HFFc6 (cell line): ENCODE measurements at regions not wholly inside any gene's neighbourhood (a gene's known extent, or its start where the extent isn't known, plus 50 kb on each side); places are given as distances from the start of the nearest gene placed in this dataset.

Source experiments
- DNase-seq: peaks from one replicate; pipeline ENCODE4 v3.0.0-alpha.2; 2018
- H3K27ac Mint-ChIP-seq: 2 replicates; pipeline ENCODE4 v1.8.0; 2020; ENCODE audit warnings: mild to moderate bottlenecking, mixed read lengths
- H3K27me3 Mint-ChIP-seq: 2 replicates; pipeline ENCODE4 v1.8.0; 2021; ENCODE audit warnings: mild to moderate bottlenecking, moderate library complexity, mixed read lengths; ENCODE audit not compliant: insufficient read depth
- H3K36me3 Mint-ChIP-seq: 2 replicates; pipeline ENCODE4 v1.8.0; 2021; ENCODE audit warnings: low read depth, mixed read lengths
- H3K4me1 Mint-ChIP-seq: 2 replicates; pipeline ENCODE4 v1.8.0; 2020; ENCODE audit warnings: low read depth, mixed read lengths
- H3K4me3 Mint-ChIP-seq: 2 replicates; pipeline ENCODE4 v1.8.0; 2020; ENCODE audit warnings: mild to moderate bottlenecking, moderate library complexity, mixed read lengths
- H3K9me3 Mint-ChIP-seq: 2 replicates; pipeline ENCODE4 v1.8.0; 2020; ENCODE audit warnings: mild to moderate bottlenecking, mixed read lengths
- CTCF ChIP-seq: fragments of 200-600 bp; sonication (generic); IDR thresholded peaks from 2 replicates; pipeline ENCODE4 v1.5.0; 2021; ENCODE audit warnings: antibody characterized with exemption, mild to moderate bottlenecking

GRCh38 chr10:65497837-65498236, 1428.0 kb upstream of the LRRTM3 start:
- Mint-ChIP-seq H3K27me3 (no peaks in the 10 kb centered on the region), H3K4me3 (no peak overlapping the region), H3K9me3 (peaks cover 8% of the 10 kb centered on the region), H3K27ac (no peak overlapping the region), H3K36me3 (no peaks in the 10 kb centered on the region), H3K4me1 (no peaks in the 10 kb centered on the region)
- TF ChIP-seq CTCF = no peak
- no peak for DNase-seq

DNA sequence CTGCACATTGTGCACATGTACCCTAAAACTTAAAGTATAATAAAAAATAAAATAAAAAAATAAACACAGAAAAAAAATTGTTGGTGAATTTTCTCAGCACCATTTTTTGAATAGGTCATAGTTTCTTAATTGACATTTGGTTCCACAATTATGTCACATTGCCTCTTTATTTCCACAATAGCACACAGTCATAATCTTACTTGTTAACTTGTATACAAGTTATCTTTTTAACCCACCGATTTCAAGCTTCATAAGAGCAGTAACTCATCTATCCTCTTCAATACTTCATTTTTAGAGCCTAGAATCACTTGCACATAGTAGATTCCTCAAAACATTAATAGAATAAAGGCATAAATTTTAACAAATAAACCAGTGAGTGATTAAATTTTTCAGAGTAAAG, 1425.1 kb upstream of the LRRTM3 start:
- H3K36me3 Mint-ChIP-seq = no peaks in the 10 kb centered on the region
- TF ChIP-seq CTCF = no peak
- H3K4me3 Mint-ChIP-seq = no peak overlapping the region
- no peak overlapping the region for H3K27ac Mint-ChIP-seq
- H3K27me3 Mint-ChIP-seq = no peaks in the 10 kb centered on the region
- peaks cover 14% of the 10 kb centered on the region for H3K9me3 Mint-ChIP-seq
- no peak for DNase-seq
- no peaks in the 10 kb centered on the region for H3K4me1 Mint-ChIP-seq

GRCh38 chr10:65501259-65501658, 1424.6 kb upstream of the LRRTM3 start:
- H3K4me1 Mint-ChIP-seq = no peaks in the 10 kb centered on the region
- H3K4me3 Mint-ChIP-seq = no peak overlapping the region
- peaks cover 17% of the 10 kb centered on the region for H3K9me3 Mint-ChIP-seq
- DNase-seq = no peak
- no peaks in the 10 kb centered on the region for H3K36me3 Mint-ChIP-seq
- no peaks in the 10 kb centered on the region for H3K27me3 Mint-ChIP-seq
- no peak overlapping the region for H3K27ac Mint-ChIP-seq
- no peak for TF ChIP-seq CTCF

- H3K4me3 Mint-ChIP-seq = no peak overlapping the region
- no peaks in the 10 kb centered on the region for H3K4me1 Mint-ChIP-seq
- H3K27me3 Mint-ChIP-seq = no peaks in the 10 kb centered on the region
- no peak for DNase-seq
- TF ChIP-seq CTCF = no peak
- H3K9me3 Mint-ChIP-seq = peaks cover 22% of the 10 kb centered on the region
- no peak overlapping the region for H3K27ac Mint-ChIP-seq
- no peaks in the 10 kb centered on the region for H3K36me3 Mint-ChIP-seq
Observed at GRCh38 chr10:65518379-65518778, 1407.5 kb upstream of the LRRTM3 start.

DNA sequence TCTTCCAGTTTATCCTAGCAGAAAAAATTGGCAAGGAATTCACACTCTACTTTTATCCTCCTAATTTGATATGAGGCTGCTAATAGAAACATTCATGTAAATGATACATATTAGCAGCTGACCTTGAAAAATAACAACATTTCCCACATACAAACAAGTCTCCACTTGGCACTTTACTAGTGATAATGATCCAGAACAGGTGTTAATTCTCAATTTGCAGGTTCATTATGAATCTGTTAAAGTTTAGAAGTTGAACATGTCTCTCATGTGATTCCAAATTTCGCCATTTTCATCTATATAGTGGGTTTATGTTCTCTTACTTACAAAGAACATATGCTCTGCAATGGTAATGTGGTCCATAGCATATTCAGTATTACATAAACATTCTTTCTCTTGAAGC, 1396.8 kb upstream of the LRRTM3 start:
- Mint-ChIP-seq H3K27me3 (no peaks in the 10 kb centered on the region), H3K9me3 (peaks cover 26% of the 10 kb centered on the region), H3K4me1 (no peaks in the 10 kb centered on the region), H3K4me3 (no peak overlapping the region), H3K36me3 (no peaks in the 10 kb centered on the region), H3K27ac (no peak overlapping the region)
- no peak for DNase-seq
- no peak for TF ChIP-seq CTCF

GRCh38 chr10:65531545-65531944, 1394.3 kb upstream of the LRRTM3 start:
- TF ChIP-seq CTCF = no peak
- DNase-seq = no peak
- peaks cover 18% of the 10 kb centered on the region for H3K9me3 Mint-ChIP-seq
- no peaks in the 10 kb centered on the region for H3K27me3 Mint-ChIP-seq
- no peak overlapping the region for H3K4me3 Mint-ChIP-seq
- H3K27ac Mint-ChIP-seq = no peak overlapping the region
- H3K36me3 Mint-ChIP-seq = no peaks in the 10 kb centered on the region
- no peaks in the 10 kb centered on the region for H3K4me1 Mint-ChIP-seq
